Stimulated activated CD8-positive, alpha-beta memory T cell treated with anti-CD3 and anti-CD28 coated beads, Interleukin-7, amount 100 ng/mL, for 4 hours (primary cell): ENCODE measurements at regions not wholly inside any gene's neighbourhood (a gene's known extent, or its start where the extent isn't known, plus 50 kb on each side); places are given as distances from the start of the nearest gene placed in this dataset.

ENCODE experiments used
- DNase-seq, 2 donors: peaks; one replicate each; pipeline ENCODE4 v3.0.0-alpha.2; 2020; ENCODE audit warnings: low read depth in 2 of 2

- DNase-seq, result no peak
These were observed 76.3 kb upstream of the PLEKHA5 start for GRCh38 chr12:19053218-19053617.

GRCh38 chr12:19054035-19054434 is 75.5 kb upstream of the PLEKHA5 start:
- no peak for DNase-seq

- DNase-seq, result no peak
These were observed 73.9 kb upstream of the PLEKHA5 start for GRCh38 chr12:19055589-19055988.

GRCh38 chr12:19058235-19059021 is 71.1 kb upstream of the PLEKHA5 start:
- no peak for DNase-seq

- no peak for DNase-seq
These were observed 64.8 kb upstream of the PLEKHA5 start for GRCh38 chr12:19064713-19065112.

- DNase-seq, result no peak
These were observed 64.3 kb upstream of the PLEKHA5 start for GRCh38 chr12:19065223-19065622.

- no peak for DNase-seq
These were observed 63.7 kb upstream of the PLEKHA5 start for GRCh38 chr12:19065871-19066270.

GRCh38 chr12:19066475-19067001 is 63.0 kb upstream of the PLEKHA5 start:
- no peak for DNase-seq

- no peak for DNase-seq
These were observed 61.4 kb upstream of the PLEKHA5 start for GRCh38 chr12:19068137-19068536.

- DNase-seq, result no peak
These were observed 59.2 kb upstream of the PLEKHA5 start for GRCh38 chr12:19070341-19070740.

GRCh38 chr12:19074700-19075099 is 54.8 kb upstream of the PLEKHA5 start:
- no peak for DNase-seq

GRCh38 chr12:19075711-19076340 is 53.7 kb upstream of the PLEKHA5 start:
- DNase-seq, result no peak
